Heart left ventricle (tissue), 16 donors: ENCODE measurements at regions not wholly inside any gene's neighbourhood (a gene's known extent, or its start where the extent isn't known, plus 50 kb on each side); places are given as distances from the start of the nearest gene placed in this dataset.

Experiments
- ATAC-seq, 4 donors: fragments of 200-7000 bp; cut with Tn5 transposase; one replicate each; pipeline ENCODE4 v1.9.1; 2020 to 2022; ENCODE audit warnings: moderate library complexity in 4 of 4, mild to moderate bottlenecking in 3 of 4, moderate number of reproducible peaks in 1 of 4
- DNase-seq, 5 donors: peaks; one replicate each; pipeline ENCODE4 v3.0.0-alpha.2; 2020
- H3K27ac ChIP-seq, 12 donors: fragments of 200-600 bp; sonication (generic) in 4 of 12; one replicate each; pipeline versions ENCODE4 v1.5.0 to v1.8.0; 2016 to 2022; ENCODE audit warnings: mild to moderate bottlenecking in 2 of 12
- H3K27me3 ChIP-seq, 9 donors: fragments of 200-600 bp; sonication (generic) in 2 of 9; one replicate each; pipeline versions ENCODE4 v1.5.1 to v1.8.0; 2016 to 2022; ENCODE audit warnings: mild to moderate bottlenecking in 3 of 9
- H3K36me3 ChIP-seq, 9 donors: fragments of 200-600 bp; sonication (generic) in 2 of 9; one replicate each; pipeline versions ENCODE4 v1.5.0 to v1.8.0; 2018 to 2022; ENCODE audit warnings: mild to moderate bottlenecking in 2 of 9
- H3K4me1 ChIP-seq, 12 donors: fragments of 200-600 bp; sonication (generic) in 4 of 12; one replicate each; pipeline versions ENCODE4 v1.5.0 to v1.8.0; 2016 to 2022; ENCODE audit warnings: mild to moderate bottlenecking in 3 of 12
- H3K4me3 ChIP-seq, 12 donors: fragments of 200-600 bp; sonication (generic) in 4 of 12; one replicate each; pipeline versions ENCODE4 v1.5.0 to v1.8.0; 2017 to 2022; ENCODE audit warnings: mild to moderate bottlenecking in 9 of 12, moderate library complexity in 4 of 12
- H3K9me3 ChIP-seq, 12 donors: fragments of 200-600 bp; sonication (generic) in 4 of 12; one replicate each; pipeline versions ENCODE4 v1.5.0 to v1.8.0; 2016 to 2022; ENCODE audit warnings: mild to moderate bottlenecking in 1 of 12
- POLR2A ChIP-seq, 2 donors: fragments of 450-650 bp; IDR thresholded peaks; one replicate each; pipeline ENCODE4 v1.6.1; 2017; ENCODE audit warnings: antibody characterized with exemption in 2 of 2, mild to moderate bottlenecking in 2 of 2, moderate library complexity in 2 of 2
- WGBS, 4 donors: extraction: QIAGEN DNeasy Blood & Tissue Kit in 2 of 4; methylation state at CpG; one replicate each; pipeline versions ENCODE4 v1.1.5 to v1.1.7; 2013 to 2018; 5-methylcytosine and 5-hydroxymethylcytosine counted together
- intact Hi-C, 10 donors: fragments of 100-400 bp; cut with DNase I; formaldehyde crosslinking; loops; one replicate each; pipeline versions ENCODE4 v1.11.1 to v1.14.2; 2022
- TF ChIP-seq, protein P1 (sequence below), 12 donors: fragments of 200-600 bp; sonication (generic) in 4 of 12; IDR thresholded peaks; one replicate each; pipeline versions ENCODE4 v1.5.0 to v1.8.0; 2018 to 2022; ENCODE audit warnings: antibody characterized with exemption in 12 of 12, mild to moderate bottlenecking in 5 of 12
- donor health status: ischemic (EF 13 %, LVEDD 7.1; RV severe dilation, severe dysfunction).
- donor health status: healthy with polysubstance abuse.
- donor health status: DM: no; HTN: yes; CAD: no.
- donor health status: DM: no; HTN: no; CAD: no.
- donor health status: ischemic (EF 25% LVEDD 6.9; RV normal size, moderate dysfunction).
- donor health status: ischemic (EF 25% LVEDD 5.7; RV mildly dilated, moderate dysfunction).
- donor health status: healthy.
- donor health status: DM: yes; HTN: yes; CAD: no.
- donor health status: ischemic (EF 35%, LVEDD 5.7; RV mildly dilated, moderate dysfunction).
- donor health status: nonischemic (EF 11% LVEDD 7.7; RV severe dilation, severe dysfunction).
- donor health status: DM: yes; HTN: yes; CAD: no.
- donor health status: PGD.
- donor health status: ischemic (EF 29% LVEDD 5.4; RV normal size, mild dysfunction).
- donor health status: nonischemic (EF 23%, LVEDD 6.1; RV moderate dilation, normal function).

DNA sequence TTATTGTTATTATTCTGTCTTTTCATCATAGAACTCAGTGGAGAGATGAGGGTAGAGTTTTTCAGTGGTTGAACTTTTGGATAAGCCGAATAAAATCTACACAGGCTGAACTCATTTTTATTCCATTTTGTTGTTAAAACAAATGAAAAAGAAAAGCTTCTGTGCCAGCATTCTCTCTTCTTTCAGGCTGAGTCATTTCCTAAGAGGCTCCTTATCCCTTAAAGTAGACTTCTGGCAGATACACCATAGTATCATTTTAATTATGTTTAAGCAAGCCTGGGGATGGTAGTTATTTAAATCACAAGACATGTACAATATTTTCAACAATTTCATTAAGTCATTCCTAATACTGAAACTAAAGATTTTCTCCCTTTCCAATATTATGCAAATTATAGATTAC lies 1364.0 kb upstream of the NRXN1 start:
- Histone ChIP-seq H3K27me3 (no peaks in the 10 kb centered on the region), H3K9me3 (no peaks in the 10 kb centered on the region), H3K4me3 (no peak overlapping the region), H3K27ac (no peak overlapping the region), H3K4me1 (no peaks in the 10 kb centered on the region), H3K36me3 (no peaks in the 10 kb centered on the region)
- no peak for DNase-seq
- intact Hi-C loops: no loop called here
- TF ChIP-seq, protein P1, sequence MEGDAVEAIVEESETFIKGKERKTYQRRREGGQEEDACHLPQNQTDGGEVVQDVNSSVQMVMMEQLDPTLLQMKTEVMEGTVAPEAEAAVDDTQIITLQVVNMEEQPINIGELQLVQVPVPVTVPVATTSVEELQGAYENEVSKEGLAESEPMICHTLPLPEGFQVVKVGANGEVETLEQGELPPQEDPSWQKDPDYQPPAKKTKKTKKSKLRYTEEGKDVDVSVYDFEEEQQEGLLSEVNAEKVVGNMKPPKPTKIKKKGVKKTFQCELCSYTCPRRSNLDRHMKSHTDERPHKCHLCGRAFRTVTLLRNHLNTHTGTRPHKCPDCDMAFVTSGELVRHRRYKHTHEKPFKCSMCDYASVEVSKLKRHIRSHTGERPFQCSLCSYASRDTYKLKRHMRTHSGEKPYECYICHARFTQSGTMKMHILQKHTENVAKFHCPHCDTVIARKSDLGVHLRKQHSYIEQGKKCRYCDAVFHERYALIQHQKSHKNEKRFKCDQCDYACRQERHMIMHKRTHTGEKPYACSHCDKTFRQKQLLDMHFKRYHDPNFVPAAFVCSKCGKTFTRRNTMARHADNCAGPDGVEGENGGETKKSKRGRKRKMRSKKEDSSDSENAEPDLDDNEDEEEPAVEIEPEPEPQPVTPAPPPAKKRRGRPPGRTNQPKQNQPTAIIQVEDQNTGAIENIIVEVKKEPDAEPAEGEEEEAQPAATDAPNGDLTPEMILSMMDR (IDR thresholded peaks at IDR 0.05): no peak
- no peak for TF ChIP-seq POLR2A (IDR thresholded peaks at IDR 0.05)
- 43 to 71% (median 55%) methylated on average over 1 of the region's 1 CpG for WGBS, 4 donors
- peak in 1 of 4 donors; percentile 46 for ATAC-seq

- TF ChIP-seq, protein P1 (IDR thresholded peaks at IDR 0.05): no peak
- TF ChIP-seq POLR2A (IDR thresholded peaks at IDR 0.05): no peak
- H3K4me1 ChIP-seq: no peaks in the 10 kb centered on the region
- H3K4me3 ChIP-seq: no peak overlapping the region
- H3K27ac ChIP-seq: no peak overlapping the region
- no peaks in the 10 kb centered on the region for H3K36me3 ChIP-seq
- DNase-seq: no peak
- no peak for ATAC-seq
- no peaks in the 10 kb centered on the region for H3K9me3 ChIP-seq
- H3K27me3 ChIP-seq: no peaks in the 10 kb centered on the region
- WGBS, 4 donors: 37 to 45% (median 39%) methylated on average over 1 of the region's 1 CpG
- intact Hi-C loops: no loop called here
Measured at GRCh38 chr2:52391621-52392020, 1359.7 kb upstream of the NRXN1 start.

DNA sequence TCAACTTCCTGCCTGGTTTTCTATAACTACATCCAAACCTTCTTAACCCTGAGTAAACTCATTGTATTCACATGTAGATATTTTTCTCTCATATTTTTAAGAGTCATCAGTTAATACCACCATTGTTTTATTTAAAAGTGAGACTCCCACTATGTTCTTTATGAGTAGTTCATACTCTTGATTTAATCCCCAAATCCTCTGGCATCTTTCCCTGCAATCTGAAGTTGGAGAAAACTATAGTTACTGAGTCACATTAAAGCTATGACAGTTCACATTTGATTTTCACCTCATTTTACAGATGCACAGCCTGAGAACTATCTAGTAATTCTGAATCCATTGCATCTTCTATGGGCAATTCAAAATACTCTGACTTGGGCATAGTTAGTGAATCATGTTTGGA lies 1358.7 kb upstream of the NRXN1 start:
- H3K4me1 ChIP-seq: no peaks in the 10 kb centered on the region
- H3K36me3 ChIP-seq: no peaks in the 10 kb centered on the region
- no peaks in the 10 kb centered on the region for H3K9me3 ChIP-seq
- TF ChIP-seq, protein P1 (IDR thresholded peaks at IDR 0.05): no peak
- TF ChIP-seq POLR2A (IDR thresholded peaks at IDR 0.05): no peak
- no peak overlapping the region for H3K4me3 ChIP-seq
- H3K27me3 ChIP-seq: no peaks in the 10 kb centered on the region
- H3K27ac ChIP-seq: no peak overlapping the region
- no peak for ATAC-seq
- intact Hi-C loops: no loop called here
- DNase-seq: no peak

- Histone ChIP-seq H3K27me3 (no peaks in the 10 kb centered on the region), H3K4me1 (no peaks in the 10 kb centered on the region), H3K27ac (no peak overlapping the region), H3K9me3 (no peaks in the 10 kb centered on the region), H3K36me3 (no peaks in the 10 kb centered on the region), H3K4me3 (no peak overlapping the region)
- intact Hi-C loops: no loop called here
- DNase-seq: no peak
- no peak for ATAC-seq
- 72 to 90% (median 88%) methylated on average over 5 of the region's 5 CpGs for WGBS, 4 donors
- no peak for TF ChIP-seq POLR2A (IDR thresholded peaks at IDR 0.05)
- TF ChIP-seq, protein P1 (IDR thresholded peaks at IDR 0.05): no peak
Measured at GRCh38 chr2:52387937-52388590, 1356.1 kb upstream of the NRXN1 start.
